CD4-positive, alpha-beta T cell treated with Interleukin-4 for 4 hours (primary cell): ENCODE measurements at regions not wholly inside any gene's neighbourhood (a gene's known extent, or its start where the extent isn't known, plus 50 kb on each side); places are given as distances from the start of the nearest gene placed in this dataset.
"Not testable (repeated sequence)": the region's sequence is repeated elsewhere in the genome, so short reads cannot be mapped to it uniquely, and the experiment has no call there.

ENCODE experiments used
- DNase-seq: peaks from one replicate; pipeline ENCODE4 v3.0.0-alpha.2; 2020

DNA sequence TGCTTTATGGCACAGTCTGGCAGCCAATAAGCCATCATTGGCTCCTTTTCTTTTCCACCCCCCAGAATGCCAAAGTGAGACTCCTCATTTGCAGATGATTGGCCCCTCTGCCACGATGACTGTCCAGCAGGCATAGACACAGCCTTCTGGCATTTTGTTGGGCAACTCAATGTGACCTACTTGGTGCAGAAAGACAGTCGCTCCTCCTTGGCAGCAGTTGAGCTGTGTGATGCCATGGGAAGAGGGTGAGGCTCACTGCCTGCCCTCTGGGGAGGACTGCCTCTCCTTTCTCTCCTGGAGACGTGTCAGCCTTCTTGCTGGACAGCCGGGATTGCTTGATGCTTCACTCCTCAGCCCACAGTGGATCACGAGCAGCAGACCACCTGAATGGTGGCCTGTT, 264.9 kb downstream of the C12orf75 start:
- DNase-seq = no peak

DNA sequence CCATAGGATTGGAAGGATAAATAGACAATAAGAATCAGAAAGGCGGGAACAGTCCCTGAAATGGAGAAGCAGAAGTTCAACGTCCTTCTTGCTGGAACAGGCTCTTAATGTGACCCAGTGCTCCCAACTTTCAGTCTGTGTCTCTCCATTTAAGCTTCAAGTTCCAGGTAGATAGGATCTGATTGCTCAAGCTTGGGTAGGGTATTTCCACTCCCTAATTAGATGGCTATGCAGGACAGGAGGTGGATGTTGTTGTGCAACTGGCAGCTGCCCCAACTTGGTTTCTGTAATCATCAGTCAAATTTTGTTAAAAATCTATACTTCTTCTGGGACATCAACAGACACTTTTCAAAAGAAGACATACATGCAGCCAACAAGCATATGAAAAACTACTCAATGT, 266.2 kb downstream of the C12orf75 start:
- DNase-seq = no peak

DNA sequence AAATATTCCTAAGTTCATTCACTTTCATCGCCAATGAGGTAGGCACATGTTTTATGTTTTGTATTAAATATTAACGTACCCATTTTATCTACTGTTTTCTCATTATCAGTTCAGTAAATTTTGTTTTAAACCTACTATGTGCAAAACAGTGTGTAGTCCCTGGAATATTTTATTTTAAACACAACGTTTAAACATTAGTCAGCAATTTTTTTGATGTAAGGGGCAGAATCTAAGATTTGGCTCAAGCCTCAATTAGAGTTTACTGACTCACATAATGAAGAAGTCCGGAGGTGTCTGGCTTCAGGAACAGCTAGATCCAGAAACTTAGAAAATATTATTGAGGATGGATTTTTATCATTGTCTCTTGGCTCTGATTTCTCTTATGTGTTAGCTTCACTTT, 267.5 kb downstream of the C12orf75 start:
- DNase-seq = no peak

- no peak for DNase-seq
Observed at GRCh38 chr12:105600911-105601545, 270.5 kb downstream of the C12orf75 start.

DNA sequence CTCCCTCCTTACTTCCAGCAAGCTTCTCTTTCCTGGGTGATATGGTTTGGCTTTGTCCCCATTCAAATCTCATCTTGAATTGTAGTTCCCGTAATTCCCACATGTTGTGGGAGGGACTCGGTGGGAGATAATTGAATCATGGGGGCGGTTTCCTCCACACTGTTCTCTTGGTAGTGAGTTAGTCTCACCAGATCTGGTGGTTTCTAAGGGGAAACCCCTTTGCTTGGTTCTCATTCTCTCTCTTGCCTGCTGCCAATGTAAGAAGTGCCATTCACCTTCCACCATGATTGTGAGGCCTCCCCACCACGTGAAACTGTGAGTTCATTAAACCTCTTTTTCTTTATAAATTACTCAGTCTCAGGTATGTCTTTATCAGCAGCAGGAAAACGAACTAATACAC, 271.8 kb downstream of the C12orf75 start:
- DNase-seq = not testable (repeated sequence)

- DNase-seq = not testable (repeated sequence)
Observed at GRCh38 chr12:105604281-105604680, 273.8 kb downstream of the C12orf75 start.

DNA sequence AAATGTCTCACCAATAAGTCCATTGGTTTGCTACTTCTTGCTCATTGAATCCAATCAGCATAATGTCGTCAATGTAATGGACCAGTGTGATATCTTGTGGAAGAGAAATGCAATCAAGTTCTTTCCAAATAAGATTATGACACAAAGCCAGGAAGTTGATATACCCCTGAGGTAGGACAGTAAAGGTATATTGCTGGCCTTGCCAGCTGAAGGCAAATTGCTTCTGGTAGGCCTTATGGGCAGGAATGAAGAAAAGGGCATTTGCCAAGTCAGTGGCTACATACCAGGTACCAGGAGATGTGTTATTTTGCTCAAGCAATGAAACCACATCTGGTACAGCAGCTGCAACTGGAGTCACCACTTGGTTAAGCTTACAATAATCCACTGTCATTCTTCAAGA, 276.1 kb downstream of the C12orf75 start:
- DNase-seq = not testable (repeated sequence)

DNA sequence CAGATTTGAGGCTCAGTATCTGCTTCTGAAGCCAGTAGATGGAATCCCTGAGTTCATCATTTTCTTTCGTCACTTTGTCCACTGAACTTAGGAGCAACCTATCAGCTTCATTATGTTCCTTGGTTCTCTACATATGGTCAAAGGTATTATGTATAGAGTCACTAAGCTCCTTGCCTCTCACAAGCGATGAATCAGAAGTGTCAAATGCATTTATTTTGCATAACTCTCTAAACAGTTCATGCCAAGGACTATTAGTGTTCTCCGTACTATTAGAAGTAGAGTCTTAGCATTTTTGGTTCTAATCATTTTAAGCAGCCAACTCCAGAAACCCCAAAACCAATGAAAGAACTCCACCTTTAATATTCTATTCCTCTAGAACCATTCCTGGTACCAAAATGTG, 278.5 kb downstream of the C12orf75 start:
- DNase-seq = not testable (repeated sequence)

DNA sequence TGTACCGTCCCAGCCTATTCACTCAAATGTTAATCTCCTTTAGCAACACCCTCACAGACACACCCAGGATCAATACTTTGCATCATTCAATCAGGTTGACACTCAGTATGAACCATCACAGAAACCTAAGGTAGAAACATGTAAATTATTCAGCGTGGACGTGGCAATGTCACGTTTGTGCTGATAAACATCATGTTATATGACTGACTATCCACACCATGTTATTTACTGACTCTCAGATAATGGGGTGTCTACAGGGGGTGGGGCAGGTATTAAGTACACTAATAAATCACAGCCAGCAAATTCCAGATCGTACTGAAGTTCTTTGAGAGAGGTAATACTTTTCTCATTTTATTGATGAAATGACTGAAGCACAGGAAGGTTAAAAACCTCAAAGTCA, 280.0 kb downstream of the C12orf75 start:
- no peak for DNase-seq

DNA sequence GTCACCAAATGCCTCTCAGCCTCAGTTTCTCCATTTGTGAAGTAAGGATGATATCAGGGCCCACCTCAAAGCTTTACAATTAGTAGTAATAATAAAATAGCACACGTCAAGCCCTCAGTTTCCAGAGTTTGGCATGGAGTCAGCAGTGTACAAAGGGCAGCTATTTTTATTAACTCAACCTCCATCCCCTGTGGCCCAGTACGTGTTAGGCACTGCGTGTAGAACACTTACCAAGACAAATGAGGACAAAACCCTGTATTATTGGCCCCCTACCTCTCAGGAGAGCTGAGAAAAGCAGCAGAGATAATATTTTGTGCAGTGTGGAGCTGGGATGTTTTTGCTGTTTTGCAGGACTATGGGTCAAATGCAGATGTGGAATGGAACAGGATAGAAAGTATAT, 280.8 kb downstream of the C12orf75 start:
- DNase-seq = no peak

- no peak for DNase-seq
Observed at GRCh38 chr12:105613269-105613668, 282.8 kb downstream of the C12orf75 start.

DNA sequence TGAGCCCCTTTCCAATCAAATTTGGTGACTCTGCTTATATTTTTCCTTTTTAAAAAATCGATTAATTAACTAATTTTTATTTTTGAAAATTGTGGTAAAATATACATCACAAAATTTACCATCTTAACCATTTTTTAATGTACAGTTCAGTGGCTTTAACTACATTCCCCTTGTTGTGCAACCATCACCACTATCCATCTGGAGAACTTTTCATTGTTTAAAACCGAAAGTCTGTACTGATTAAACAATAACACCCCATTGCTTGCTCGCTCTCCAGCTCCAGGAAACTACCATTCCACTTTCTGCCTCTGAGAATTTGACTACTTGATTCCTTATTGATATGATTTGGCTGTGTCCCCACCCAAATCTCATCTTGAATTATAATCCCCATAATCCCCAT, 283.4 kb downstream of the C12orf75 start:
- no peak for DNase-seq

GRCh38 chr12:105616971-105617540, 286.6 kb downstream of the C12orf75 start:
- DNase-seq = no peak

DNA sequence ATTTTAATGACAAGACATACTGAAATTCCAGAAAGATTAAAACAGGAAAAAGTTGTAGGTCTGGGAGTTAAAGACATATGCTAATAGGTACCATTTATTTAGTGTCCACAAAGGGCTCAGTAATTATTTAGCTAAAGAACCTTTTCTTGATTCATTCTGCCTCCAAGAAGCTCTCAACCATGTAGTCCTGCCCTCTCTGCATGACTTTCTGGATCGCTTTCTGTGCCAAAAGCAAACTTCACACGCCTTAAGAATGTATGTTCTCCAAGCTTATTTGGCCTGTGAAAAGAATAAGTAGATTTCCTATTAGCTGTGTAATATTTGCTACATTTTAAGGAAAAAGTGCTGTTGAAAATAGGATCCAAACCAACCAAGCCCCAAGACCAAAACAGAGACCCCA, 291.7 kb downstream of the C12orf75 start:
- DNase-seq = no peak

- no peak for DNase-seq
Observed at GRCh38 chr12:105622846-105623736, 292.6 kb downstream of the C12orf75 start.

DNA sequence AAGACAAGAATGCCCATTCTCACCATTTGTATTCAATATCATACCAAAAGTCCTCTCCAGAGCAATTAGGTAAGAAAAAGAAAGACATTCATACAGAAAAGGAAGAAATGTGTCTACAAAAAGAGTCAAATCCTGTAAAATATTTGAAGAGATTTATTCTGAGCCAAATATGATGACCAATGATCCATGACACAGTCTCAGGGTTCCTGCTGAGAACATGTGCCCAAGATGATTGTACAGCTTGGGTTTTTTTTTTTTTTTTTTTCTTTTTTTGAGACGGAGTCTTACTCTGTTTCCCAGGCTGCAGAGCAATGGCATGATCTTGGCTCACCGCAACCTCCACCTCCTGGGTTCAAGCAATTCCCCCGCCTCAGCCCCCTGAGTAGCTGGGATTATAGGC, 296.2 kb downstream of the C12orf75 start:
- DNase-seq = no peak

DNA sequence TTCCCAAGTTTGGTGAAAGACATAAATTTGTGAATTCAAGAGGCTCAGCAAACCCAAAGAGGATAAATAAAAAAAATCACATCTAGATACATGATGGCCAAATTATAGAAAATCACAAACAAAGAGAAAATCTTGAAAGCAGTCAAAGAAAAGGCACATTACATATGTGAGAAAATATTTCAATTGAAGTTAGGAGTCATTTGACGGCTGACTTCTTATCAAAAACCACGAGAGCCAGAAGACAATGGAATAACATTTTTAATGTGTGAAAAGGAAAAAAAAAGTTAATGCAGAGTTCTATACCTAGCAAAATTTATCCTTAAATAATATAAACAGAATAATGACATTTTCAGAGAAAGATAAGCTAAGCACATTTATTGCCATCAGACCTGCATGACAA, 307.0 kb downstream of the C12orf75 start:
- no peak for DNase-seq

DNA sequence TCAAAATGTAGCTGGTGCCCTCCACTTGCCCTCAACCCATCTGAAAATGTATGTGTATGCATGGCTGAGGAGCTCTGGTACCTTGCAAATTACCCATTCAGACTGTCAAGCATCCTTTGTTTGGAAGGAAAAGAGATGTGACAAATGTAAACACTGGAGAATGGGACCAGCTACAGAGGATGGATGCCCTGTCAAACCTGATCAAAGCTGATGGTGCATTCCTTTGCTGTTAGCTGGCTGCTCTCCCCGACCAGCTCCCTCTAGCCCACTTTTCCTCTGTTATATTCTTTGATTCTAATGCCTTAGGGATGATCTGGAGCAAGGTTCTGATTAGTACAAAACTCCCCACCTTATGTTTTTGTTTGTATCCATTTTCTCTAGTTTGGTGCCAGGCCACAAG, 310.3 kb downstream of the C12orf75 start:
- no peak for DNase-seq

GRCh38 chr12:105641749-105642148, 311.3 kb downstream of the C12orf75 start:
- no peak for DNase-seq

DNA sequence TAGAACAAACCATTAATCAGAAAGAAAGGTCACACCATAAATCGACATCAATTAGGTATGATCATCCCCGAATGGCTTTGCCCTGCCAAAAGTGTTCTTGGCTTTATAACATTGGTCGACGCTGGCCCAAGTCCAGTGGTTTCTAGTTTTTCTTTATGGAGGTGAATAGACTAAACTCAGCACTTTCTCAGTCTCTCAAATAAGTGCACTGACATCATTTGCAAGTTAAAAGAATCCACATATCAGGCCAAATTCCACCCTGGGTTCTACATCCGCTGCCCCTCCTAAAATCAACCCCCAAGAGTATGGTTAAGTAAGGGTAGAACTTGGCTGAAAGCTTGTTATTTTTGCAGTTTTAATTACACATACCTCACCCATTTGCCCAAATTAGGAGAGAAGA, 314.3 kb downstream of the C12orf75 start:
- DNase-seq = no peak

DNA sequence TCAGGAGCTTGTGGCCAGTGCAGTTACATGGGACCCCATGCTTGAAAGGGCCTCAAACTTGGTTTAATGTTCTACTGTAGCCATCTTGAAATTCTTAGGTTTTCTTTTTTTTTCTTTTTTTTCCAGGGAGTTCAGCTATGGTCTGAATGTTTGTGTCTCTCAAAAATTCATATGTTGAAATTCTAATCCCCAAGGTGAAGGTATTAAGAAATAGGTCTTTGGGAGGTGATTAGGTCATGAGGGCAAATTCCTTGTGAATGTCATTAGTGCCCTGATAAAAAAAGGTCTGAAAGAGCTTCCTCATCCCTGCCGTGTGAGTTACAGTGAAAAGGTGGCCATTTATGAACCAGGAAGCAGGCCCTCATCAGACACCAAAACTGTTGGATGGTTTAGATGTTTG, 324.1 kb downstream of the C12orf75 start:
- no peak for DNase-seq

- no peak for DNase-seq
Observed at GRCh38 chr12:105658389-105658788, 327.9 kb downstream of the C12orf75 start.

GRCh38 chr12:105659355-105660075, 329.0 kb downstream of the C12orf75 start:
- no peak for DNase-seq
